ENCODE measurements at regions not wholly inside any gene's neighbourhood (a gene's known extent, or its start where the extent isn't known, plus 50 kb on each side); places are given as distances from the start of the nearest gene placed in this dataset.

DNA sequence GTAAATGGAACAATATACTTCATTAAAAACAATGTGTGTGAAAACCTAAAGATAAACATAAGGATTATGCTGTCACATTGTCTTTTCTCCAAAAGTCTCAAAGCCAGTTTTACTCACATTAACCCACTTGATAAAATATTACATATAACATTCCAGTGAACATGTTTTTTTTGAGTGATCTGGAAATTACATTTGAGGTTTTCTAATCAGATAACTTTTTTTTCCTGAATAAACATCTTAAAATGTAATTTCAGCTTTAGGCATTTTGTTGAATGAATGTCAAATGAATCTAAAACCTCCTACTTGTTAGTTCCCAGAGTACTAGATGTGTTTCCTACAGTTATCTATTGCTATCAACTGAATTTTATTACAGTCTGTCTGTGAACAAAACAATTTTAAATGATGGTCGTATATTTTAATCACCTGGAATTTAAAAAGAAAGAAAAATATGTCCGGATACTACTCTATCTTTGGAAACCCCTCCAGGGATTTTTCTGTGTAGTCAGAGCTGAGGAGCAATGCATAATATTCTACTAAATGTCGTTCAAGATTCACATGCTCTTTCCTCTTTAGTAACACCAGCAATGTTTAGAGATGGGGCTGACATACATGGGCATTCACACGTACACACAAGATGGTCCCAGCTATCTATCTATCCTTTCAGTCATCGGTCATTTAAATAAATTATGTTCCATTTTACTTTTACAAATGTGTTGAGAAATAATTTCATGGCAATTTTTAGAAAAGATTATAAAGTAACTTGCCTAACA lies 283.9 kb downstream of the KLF12 start:
- H3K4me3 ChIP-seq (replicated peaks; ENCODE audit: low read depth, low read length): no peak overlapping the region
- DNase-seq (ENCODE audit: extremely low read depth, low read depth): no peak
- TF ChIP-seq CTCF (IDR thresholded peaks at IDR 0.05; ENCODE audit: low read depth, low read length, missing control alignments): no peak

- no peak overlapping the region for H3K4me3 ChIP-seq (replicated peaks; ENCODE audit: low read depth, low read length)
- peak; percentile 54 for TF ChIP-seq CTCF (IDR thresholded peaks at IDR 0.05; ENCODE audit: low read depth, low read length, missing control alignments)
- DNase-seq (ENCODE audit: extremely low read depth, low read depth): peak; percentile 11
These were observed 284.9 kb downstream of the KLF12 start for GRCh38 chr13:73849292-73849691.

DNA sequence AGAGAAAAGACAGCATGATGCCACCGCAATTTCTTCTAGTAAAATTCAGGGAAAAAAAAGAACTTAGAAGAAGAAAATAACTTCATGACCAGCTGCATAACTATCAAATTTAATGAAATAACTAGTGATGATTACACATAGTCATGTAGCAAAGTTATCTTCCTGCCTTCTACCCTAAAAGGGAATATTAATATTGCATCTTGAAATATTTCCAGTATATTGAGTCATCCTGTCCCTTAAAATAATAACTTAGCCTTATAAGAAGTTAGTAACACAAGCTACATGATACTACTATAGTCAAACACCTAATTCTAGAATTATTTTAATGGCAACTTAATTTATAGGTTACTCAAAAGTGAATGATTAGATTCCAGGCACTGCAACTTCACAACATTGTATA lies 289.2 kb downstream of the KLF12 start:
- no peak for TF ChIP-seq CTCF (IDR thresholded peaks at IDR 0.05; ENCODE audit: low read depth, low read length, missing control alignments)
- H3K4me3 ChIP-seq (replicated peaks; ENCODE audit: low read depth, low read length): no peak overlapping the region
- DNase-seq (ENCODE audit: extremely low read depth, low read depth): no peak

DNA sequence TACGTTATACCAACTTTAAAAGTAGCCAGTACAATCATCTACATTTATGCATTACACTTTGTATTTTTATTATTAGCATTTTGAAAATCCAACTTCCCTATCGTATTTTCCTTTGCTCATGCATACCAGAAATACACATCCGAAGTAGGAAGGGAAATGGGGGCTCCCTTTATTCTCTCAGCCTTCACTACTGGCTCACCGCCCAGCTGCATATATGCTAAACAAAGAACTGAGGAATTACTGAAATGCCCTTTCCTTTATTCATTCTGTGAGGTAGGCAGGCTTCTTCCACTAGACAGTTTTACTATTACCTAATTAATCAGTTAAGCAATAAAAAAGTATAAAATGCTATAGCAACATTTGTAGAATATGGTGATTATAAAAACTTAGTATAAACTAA lies 291.6 kb downstream of the KLF12 start:
- TF ChIP-seq CTCF (IDR thresholded peaks at IDR 0.05; ENCODE audit: low read depth, low read length, missing control alignments): no peak
- no peak for DNase-seq (ENCODE audit: extremely low read depth, low read depth)

DNA sequence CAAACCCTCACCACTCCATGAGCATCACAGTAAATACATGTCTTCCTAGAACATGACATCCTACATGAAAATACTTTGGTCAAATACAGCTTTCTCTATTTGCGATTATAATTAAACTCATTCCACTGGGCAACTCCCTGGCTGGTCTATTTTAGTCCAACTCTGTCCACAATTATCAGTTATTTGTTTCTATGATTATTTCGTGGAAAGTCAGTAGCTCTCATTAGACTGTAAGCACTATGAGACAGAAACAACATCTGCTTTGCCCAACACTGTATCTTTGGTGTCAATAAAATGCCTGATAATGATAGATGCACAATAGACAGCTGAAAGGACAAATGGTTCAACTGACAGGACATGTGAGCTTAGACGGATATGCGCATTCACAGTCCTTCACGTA lies 292.0 kb downstream of the KLF12 start:
- no peak for DNase-seq (ENCODE audit: extremely low read depth, low read depth)
- H3K4me3 ChIP-seq (replicated peaks; ENCODE audit: low read depth, low read length): no peak overlapping the region
- TF ChIP-seq CTCF (IDR thresholded peaks at IDR 0.05; ENCODE audit: low read depth, low read length, missing control alignments): no peak

More for the DNA sequence above, 291.6 kb downstream of the KLF12 start:
- no peak overlapping the region for H3K4me3 ChIP-seq (replicated peaks; ENCODE audit: low read depth, low read length)

DNA sequence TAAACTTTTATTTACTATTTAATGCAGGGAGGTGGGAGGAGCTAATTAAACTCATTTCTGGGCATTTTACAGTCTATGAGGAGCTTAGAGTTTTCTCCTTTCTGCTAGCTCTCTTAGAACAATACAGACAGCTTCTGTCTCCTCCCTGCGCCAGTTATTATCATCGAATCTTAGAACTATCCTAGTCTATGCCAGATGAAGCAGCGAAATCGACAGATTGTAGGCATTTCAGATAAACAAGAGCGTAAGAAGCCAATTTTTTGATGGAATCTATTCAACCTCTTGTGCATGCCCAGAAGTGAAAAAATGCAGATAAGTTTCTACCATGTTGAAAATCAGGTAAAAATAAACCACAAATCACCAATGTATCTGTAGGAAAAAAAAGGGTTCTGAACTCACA lies 297.1 kb downstream of the KLF12 start:
- no peak for TF ChIP-seq CTCF (IDR thresholded peaks at IDR 0.05; ENCODE audit: low read depth, low read length, missing control alignments)
- DNase-seq (ENCODE audit: extremely low read depth, low read depth): no peak
- no peak overlapping the region for H3K4me3 ChIP-seq (replicated peaks; ENCODE audit: low read depth, low read length)

Data from HFF-Myc (cell line).